NCI-H2081 treated with DMSO at 0.1 percent for 48 hours (cell line): ENCODE measurements at regions not wholly inside any gene's neighbourhood (a gene's known extent, or its start where the extent isn't known, plus 50 kb on each side); places are given as distances from the start of the nearest gene placed in this dataset.
"Not testable (repeated sequence)": the region's sequence is repeated elsewhere in the genome, so short reads cannot be mapped to it uniquely, and the experiment has no call there.

Experiments used
- DNase-seq: peaks from one replicate; lab custom pipeline; 2025; lab: John Stamatoyannopoulos, UW

GRCh38 chr2:16185801-16186272 is 245.5 kb downstream of the MYCN start:
- no peak for DNase-seq

GRCh38 chr2:16184945-16185660 is 244.8 kb downstream of the MYCN start:
- no peak for DNase-seq

- DNase-seq = no peak
These were observed 244.1 kb downstream of the MYCN start for GRCh38 chr2:16184341-16184890.

GRCh38 chr2:16183345-16183744 is 243.0 kb downstream of the MYCN start:
- no peak for DNase-seq

- no peak for DNase-seq
These were observed 242.5 kb downstream of the MYCN start for GRCh38 chr2:16182841-16183240.

GRCh38 chr2:16182311-16182815 is 242.0 kb downstream of the MYCN start:
- not testable (repeated sequence) for DNase-seq

GRCh38 chr2:16181741-16182090 is 241.4 kb downstream of the MYCN start:
- no peak for DNase-seq

- no peak for DNase-seq
These were observed 240.9 kb downstream of the MYCN start for GRCh38 chr2:16181062-16181740.

- no peak for DNase-seq
These were observed 240.3 kb downstream of the MYCN start for GRCh38 chr2:16180631-16181030.

- DNase-seq = no peak
These were observed 239.5 kb downstream of the MYCN start for GRCh38 chr2:16179701-16180416.

- no peak for DNase-seq
These were observed 238.3 kb downstream of the MYCN start for GRCh38 chr2:16178551-16179130.

GRCh38 chr2:16177671-16178180 is 237.4 kb downstream of the MYCN start:
- DNase-seq = no peak

- DNase-seq = no peak
These were observed 236.7 kb downstream of the MYCN start for GRCh38 chr2:16176971-16177480.

- DNase-seq = no peak
These were observed 235.0 kb downstream of the MYCN start for GRCh38 chr2:16175247-16175825.

- no peak for DNase-seq
These were observed 234.3 kb downstream of the MYCN start for GRCh38 chr2:16174693-16175045.

GRCh38 chr2:16173893-16174692 is 233.7 kb downstream of the MYCN start:
- DNase-seq = no peak

GRCh38 chr2:16172324-16173175 is 232.2 kb downstream of the MYCN start:
- DNase-seq = no peak

- DNase-seq = no peak
These were observed 231.1 kb downstream of the MYCN start for GRCh38 chr2:16171425-16171920.

- DNase-seq = no peak
These were observed 230.5 kb downstream of the MYCN start for GRCh38 chr2:16170675-16171424.
